ENCODE measurements at regions not wholly inside any gene's neighbourhood (a gene's known extent, or its start where the extent isn't known, plus 50 kb on each side); places are given as distances from the start of the nearest gene placed in this dataset.

GRCh38 chr6:43871933-43872332 is 101.9 kb downstream of the VEGFA start:
- TF ChIP-seq, protein P1, sequence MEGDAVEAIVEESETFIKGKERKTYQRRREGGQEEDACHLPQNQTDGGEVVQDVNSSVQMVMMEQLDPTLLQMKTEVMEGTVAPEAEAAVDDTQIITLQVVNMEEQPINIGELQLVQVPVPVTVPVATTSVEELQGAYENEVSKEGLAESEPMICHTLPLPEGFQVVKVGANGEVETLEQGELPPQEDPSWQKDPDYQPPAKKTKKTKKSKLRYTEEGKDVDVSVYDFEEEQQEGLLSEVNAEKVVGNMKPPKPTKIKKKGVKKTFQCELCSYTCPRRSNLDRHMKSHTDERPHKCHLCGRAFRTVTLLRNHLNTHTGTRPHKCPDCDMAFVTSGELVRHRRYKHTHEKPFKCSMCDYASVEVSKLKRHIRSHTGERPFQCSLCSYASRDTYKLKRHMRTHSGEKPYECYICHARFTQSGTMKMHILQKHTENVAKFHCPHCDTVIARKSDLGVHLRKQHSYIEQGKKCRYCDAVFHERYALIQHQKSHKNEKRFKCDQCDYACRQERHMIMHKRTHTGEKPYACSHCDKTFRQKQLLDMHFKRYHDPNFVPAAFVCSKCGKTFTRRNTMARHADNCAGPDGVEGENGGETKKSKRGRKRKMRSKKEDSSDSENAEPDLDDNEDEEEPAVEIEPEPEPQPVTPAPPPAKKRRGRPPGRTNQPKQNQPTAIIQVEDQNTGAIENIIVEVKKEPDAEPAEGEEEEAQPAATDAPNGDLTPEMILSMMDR (IDR thresholded peaks at IDR 0.05; ENCODE audit: extremely low read depth in 1 of 2, insufficient read depth in 1 of 2, low read depth in 1 of 2, low read length in 2 of 2), result no peak
- TF ChIP-seq POLR2A (IDR thresholded peaks at IDR 0.05; ENCODE audit: low read depth, low read length), result no peak
- no peak for TF ChIP-seq POLR2AphosphoS5 (IDR thresholded peaks at IDR 0.05; ENCODE audit: insufficient read depth, low read depth, low read length)
- TF ChIP-seq FOS (IDR thresholded peaks at IDR 0.05; ENCODE audit: borderline replicate concordance, insufficient read depth, low read length), result no peak
- no peak for TF ChIP-seq JUN (IDR thresholded peaks at IDR 0.05; ENCODE audit: borderline replicate concordance, insufficient read depth, insufficient read length, low read depth)

Measured in endothelial cell of umbilical vein (primary cell).